Loucy (cell line): ENCODE measurements at regions not wholly inside any gene's neighbourhood (a gene's known extent, or its start where the extent isn't known, plus 50 kb on each side); places are given as distances from the start of the nearest gene placed in this dataset.

Experiments used
- H2AFZ ChIP-seq: fragments of 200-600 bp; sonication (generic); 2 replicates; pipeline ENCODE4 v1.6.0; 2016; ENCODE audit warnings: antibody characterized with exemption, mild to moderate bottlenecking, low read length, moderate library complexity
- H3F3A ChIP-seq: fragments of 200-600 bp; 2 replicates; pipeline ENCODE4 v1.6.0; 2016; ENCODE audit warnings: antibody characterized with exemption, low read depth, mild to moderate bottlenecking
- H3K27me3 ChIP-seq: fragments of 200-600 bp; sonication (generic); 2 replicates; pipeline ENCODE4 v1.6.1; 2014; ENCODE audit warnings: low read length, mild to moderate bottlenecking; ENCODE audit not compliant: insufficient read depth, poor library complexity, severe bottlenecking
- H3K36me3 ChIP-seq: fragments of 200-600 bp; sonication (generic); 2 replicates; pipeline ENCODE4 v1.6.1; 2016; ENCODE audit warnings: low read length; ENCODE audit not compliant: insufficient read depth
- H3K4me1 ChIP-seq: fragments of 200-600 bp; sonication (generic); 2 replicates; pipeline ENCODE4 v1.5.1; 2014; ENCODE audit warnings: low read length, mild to moderate bottlenecking; ENCODE audit not compliant: insufficient read depth, poor library complexity, severe bottlenecking
- H3K4me2 ChIP-seq: fragments of 200-600 bp; sonication (generic); 2 replicates; pipeline ENCODE4 v1.6.0; 2014; ENCODE audit warnings: antibody characterized with exemption, low read length, low read depth, mild to moderate bottlenecking; ENCODE audit not compliant: poor library complexity, severe bottlenecking
- H3K4me3 ChIP-seq: fragments of 200-600 bp; sonication (generic); 2 replicates; pipeline ENCODE4 v1.5.1; 2014; ENCODE audit warnings: low read length, mild to moderate bottlenecking, mixed read lengths; ENCODE audit not compliant: poor library complexity, severe bottlenecking
- H3K79me2 ChIP-seq: fragments of 200-600 bp; sonication (generic); 2 replicates; pipeline ENCODE4 v1.6.1; 2014; ENCODE audit warnings: low read length; ENCODE audit not compliant: insufficient read depth
- H3K9ac ChIP-seq: fragments of 200-600 bp; sonication (generic); 2 replicates; pipeline ENCODE4 v1.6.0; 2014; ENCODE audit warnings: mild to moderate bottlenecking, low read depth, low read length, moderate library complexity; ENCODE audit not compliant: poor library complexity, severe bottlenecking
- H3K9me2 ChIP-seq: fragments of 200-600 bp; sonication (generic); replicated peaks from 2 replicates; pipeline ENCODE4 v1.6.1; 2016; ENCODE audit warnings: low read depth, low read length, mixed read lengths
- H3K9me3 ChIP-seq: fragments of 200-600 bp; sonication (generic); 2 replicates; pipeline ENCODE4 v1.6.1; 2014; ENCODE audit warnings: mild to moderate bottlenecking, antibody characterized with exemption, low read length, low read depth; ENCODE audit not compliant: insufficient read depth
- H4K20me1 ChIP-seq: fragments of 200-600 bp; sonication (generic); 2 replicates; pipeline ENCODE4 v1.6.0; 2014; ENCODE audit warnings: antibody characterized with exemption, low read length, mild to moderate bottlenecking; ENCODE audit not compliant: insufficient read depth, poor library complexity, severe bottlenecking
- CTCF ChIP-seq: fragments of 200-600 bp; sonication (generic); conservative IDR thresholded peaks from 2 replicates; pipeline ENCODE4 v1.5.1; 2014; ENCODE audit warnings: mild to moderate bottlenecking, antibody characterized with exemption, low read length
- EZH2phosphoT487 ChIP-seq: fragments of 200-600 bp; IDR thresholded peaks from 2 replicates; pipeline ENCODE4 v1.6.1; 2018; ENCODE audit warnings: antibody characterized with exemption, mild to moderate bottlenecking, moderate library complexity, borderline replicate concordance

DNA sequence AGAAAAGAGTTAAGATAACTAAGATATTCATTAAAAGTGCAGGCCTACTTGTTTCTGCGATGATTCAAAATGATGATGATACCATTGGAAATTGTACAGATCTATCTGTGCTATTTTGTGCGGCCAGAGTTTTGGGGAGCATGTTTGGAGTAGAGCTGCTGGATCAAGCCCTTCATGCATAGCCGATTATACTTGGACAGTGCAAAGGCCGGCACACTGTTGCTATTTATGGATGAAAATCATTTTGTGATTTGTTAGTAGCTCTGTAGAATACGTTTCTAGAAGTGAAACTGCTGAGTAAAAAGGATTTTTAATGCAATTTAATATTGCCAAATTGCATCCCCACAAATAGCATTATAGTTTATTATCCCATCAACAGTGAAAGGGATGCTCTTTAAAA, 82.1 kb upstream of the NMUR2 start:
- Histone ChIP-seq H3K27me3 (no peaks in the 10 kb centered on the region), H3F3A (no peaks in the 10 kb centered on the region), H3K4me3 (no peak overlapping the region), H3K79me2 (no peaks in the 10 kb centered on the region), H3K9ac (no peak overlapping the region), H4K20me1 (no peaks in the 10 kb centered on the region), H2AFZ (no peak overlapping the region), H3K4me1 (no peaks in the 10 kb centered on the region), H3K9me3 (no peaks in the 10 kb centered on the region), H3K9me2 (no peaks in the 10 kb centered on the region), H3K4me2 (no peak overlapping the region), H3K36me3 (no peaks in the 10 kb centered on the region)
- TF ChIP-seq CTCF (no peak), EZH2phosphoT487 (no peak)

GRCh38 chr5:152488869-152489268, 83.8 kb upstream of the NMUR2 start:
- no peak overlapping the region for H2AFZ ChIP-seq
- H3K36me3 ChIP-seq = no peaks in the 10 kb centered on the region
- TF ChIP-seq EZH2phosphoT487 (no peak), CTCF (no peak)
- H3K27me3 ChIP-seq = no peaks in the 10 kb centered on the region
- no peaks in the 10 kb centered on the region for H3K4me1 ChIP-seq
- no peaks in the 10 kb centered on the region for H3F3A ChIP-seq
- no peaks in the 10 kb centered on the region for H4K20me1 ChIP-seq
- H3K9me3 ChIP-seq = no peaks in the 10 kb centered on the region
- no peak overlapping the region for H3K4me2 ChIP-seq
- H3K4me3 ChIP-seq = no peak overlapping the region
- H3K9me2 ChIP-seq = no peaks in the 10 kb centered on the region
- no peaks in the 10 kb centered on the region for H3K79me2 ChIP-seq
- H3K9ac ChIP-seq = no peak overlapping the region

GRCh38 chr5:152499814-152500535, 94.9 kb upstream of the NMUR2 start:
- Histone ChIP-seq H3K9me3 (no peaks in the 10 kb centered on the region), H3K27me3 (no peaks in the 10 kb centered on the region), H3K4me3 (no peak overlapping the region), H3F3A (no peaks in the 10 kb centered on the region), H3K4me2 (no peak overlapping the region), H3K4me1 (no peaks in the 10 kb centered on the region), H2AFZ (no peak overlapping the region), H3K9me2 (no peaks in the 10 kb centered on the region), H3K79me2 (no peaks in the 10 kb centered on the region), H3K36me3 (no peaks in the 10 kb centered on the region), H4K20me1 (no peaks in the 10 kb centered on the region), H3K9ac (no peak overlapping the region)
- TF ChIP-seq EZH2phosphoT487 (no peak), CTCF (no peak)
